ENCODE measurements at regions not wholly inside any gene's neighbourhood (a gene's known extent, or its start where the extent isn't known, plus 50 kb on each side); places are given as distances from the start of the nearest gene placed in this dataset.

DNA sequence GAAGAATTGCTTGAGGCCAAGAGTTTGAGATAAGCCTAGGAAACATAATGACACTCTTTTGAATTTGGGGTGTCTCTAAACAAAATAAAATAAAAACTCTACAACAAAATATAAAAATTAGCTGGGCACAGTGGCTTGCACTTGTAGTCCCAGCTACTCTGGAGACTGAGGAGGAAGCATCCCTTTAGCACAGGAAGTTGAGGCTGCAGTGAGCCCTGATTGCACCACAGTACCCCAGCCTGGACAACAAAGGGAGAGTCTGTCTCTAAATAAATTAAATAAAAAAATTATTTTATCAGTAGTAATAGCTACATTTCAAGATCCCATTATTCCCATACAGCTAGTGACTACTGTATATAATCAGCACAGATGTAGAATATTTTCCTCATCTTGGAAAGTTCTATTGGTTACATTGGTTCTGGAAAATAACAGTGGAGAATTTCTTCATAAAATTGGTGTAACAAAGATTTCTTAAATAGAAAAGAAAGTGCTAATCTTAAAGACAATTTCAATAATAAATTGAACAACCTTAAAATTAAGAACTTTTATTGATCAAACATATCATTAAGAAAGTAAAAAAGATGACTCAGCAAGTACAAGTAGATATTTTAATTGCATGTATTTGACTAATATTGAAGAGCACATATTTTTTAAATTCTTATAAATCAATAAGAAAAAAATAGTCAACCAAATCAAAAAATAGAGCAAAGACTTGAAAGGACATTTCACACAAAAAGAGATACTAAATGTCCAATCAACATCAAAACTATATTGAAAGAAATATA lies 90.4 kb upstream of the KYNU start:
- Histone ChIP-seq H3K4me1 (no peaks in the 10 kb centered on the region), H3K27ac (no peak overlapping the region), H3K27me3 (ENCODE audit: insufficient read depth in 3 of 3, low read length in 2 of 3) (no peaks in the 10 kb centered on the region), H3K36me3 (ENCODE audit: insufficient read depth in 1 of 2, low read depth in 1 of 2) (no peaks in the 10 kb centered on the region), H3K9me3 (no peaks in the 10 kb centered on the region), H3K4me3 (no peak overlapping the region)
- intact Hi-C loops (cut with DNase I) = no loop called here
- TF ChIP-seq, protein P1, sequence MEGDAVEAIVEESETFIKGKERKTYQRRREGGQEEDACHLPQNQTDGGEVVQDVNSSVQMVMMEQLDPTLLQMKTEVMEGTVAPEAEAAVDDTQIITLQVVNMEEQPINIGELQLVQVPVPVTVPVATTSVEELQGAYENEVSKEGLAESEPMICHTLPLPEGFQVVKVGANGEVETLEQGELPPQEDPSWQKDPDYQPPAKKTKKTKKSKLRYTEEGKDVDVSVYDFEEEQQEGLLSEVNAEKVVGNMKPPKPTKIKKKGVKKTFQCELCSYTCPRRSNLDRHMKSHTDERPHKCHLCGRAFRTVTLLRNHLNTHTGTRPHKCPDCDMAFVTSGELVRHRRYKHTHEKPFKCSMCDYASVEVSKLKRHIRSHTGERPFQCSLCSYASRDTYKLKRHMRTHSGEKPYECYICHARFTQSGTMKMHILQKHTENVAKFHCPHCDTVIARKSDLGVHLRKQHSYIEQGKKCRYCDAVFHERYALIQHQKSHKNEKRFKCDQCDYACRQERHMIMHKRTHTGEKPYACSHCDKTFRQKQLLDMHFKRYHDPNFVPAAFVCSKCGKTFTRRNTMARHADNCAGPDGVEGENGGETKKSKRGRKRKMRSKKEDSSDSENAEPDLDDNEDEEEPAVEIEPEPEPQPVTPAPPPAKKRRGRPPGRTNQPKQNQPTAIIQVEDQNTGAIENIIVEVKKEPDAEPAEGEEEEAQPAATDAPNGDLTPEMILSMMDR (IDR thresholded peaks at IDR 0.05) = no peak
- ATAC-seq (no peak), DNase-seq (no peak)

GRCh38 chr2:142782942-142783443 lies 94.5 kb upstream of the KYNU start:
- intact Hi-C loops (cut with DNase I) = no loop called here
- Histone ChIP-seq H3K27ac (no peak overlapping the region), H3K4me3 (no peak overlapping the region), H3K4me1 (no peaks in the 10 kb centered on the region), H3K9me3 (no peaks in the 10 kb centered on the region), H3K36me3 (ENCODE audit: insufficient read depth in 1 of 2, low read depth in 1 of 2) (no peaks in the 10 kb centered on the region), H3K27me3 (ENCODE audit: insufficient read depth in 3 of 3, low read length in 2 of 3) (no peaks in the 10 kb centered on the region)
- TF ChIP-seq, protein P1 (IDR thresholded peaks at IDR 0.05) = no peak
- DNase-seq (no peak), ATAC-seq (no peak)
- WGBS, 3 donors = 87 to 90% (median 88%) methylated on average over 4 of the region's 4 CpGs

DNA sequence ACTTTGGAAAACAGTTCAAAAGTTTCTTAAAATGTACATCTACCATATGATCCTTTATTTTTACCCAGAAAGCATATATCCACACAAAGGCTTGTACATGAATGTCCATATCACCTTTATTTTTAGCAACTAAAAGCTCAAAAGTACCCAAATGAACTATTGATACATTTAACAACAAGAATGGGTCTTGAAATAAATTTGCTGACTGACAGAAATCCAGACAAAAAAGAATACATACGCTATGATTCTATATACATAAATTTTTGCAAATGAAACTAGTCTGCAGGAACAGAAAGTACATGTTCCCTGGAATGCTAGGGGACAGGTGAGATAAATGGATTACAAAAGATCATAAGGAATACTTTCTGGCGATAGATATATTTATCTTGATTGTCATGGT lies 96.3 kb upstream of the KYNU start:
- TF ChIP-seq, protein P1 (IDR thresholded peaks at IDR 0.05) = no peak
- no peak for DNase-seq
- Histone ChIP-seq H3K4me1 (no peaks in the 10 kb centered on the region), H3K36me3 (ENCODE audit: insufficient read depth in 1 of 2, low read depth in 1 of 2) (no peaks in the 10 kb centered on the region), H3K27ac (no peak overlapping the region), H3K4me3 (no peak overlapping the region), H3K9me3 (no peaks in the 10 kb centered on the region), H3K27me3 (ENCODE audit: insufficient read depth in 3 of 3, low read length in 2 of 3) (no peaks in the 10 kb centered on the region)
- WGBS, 3 donors = 92 to 94% (median 92%) methylated on average over 2 of the region's 2 CpGs
- no peak for ATAC-seq
- intact Hi-C loops (cut with DNase I) = no loop called here

DNA sequence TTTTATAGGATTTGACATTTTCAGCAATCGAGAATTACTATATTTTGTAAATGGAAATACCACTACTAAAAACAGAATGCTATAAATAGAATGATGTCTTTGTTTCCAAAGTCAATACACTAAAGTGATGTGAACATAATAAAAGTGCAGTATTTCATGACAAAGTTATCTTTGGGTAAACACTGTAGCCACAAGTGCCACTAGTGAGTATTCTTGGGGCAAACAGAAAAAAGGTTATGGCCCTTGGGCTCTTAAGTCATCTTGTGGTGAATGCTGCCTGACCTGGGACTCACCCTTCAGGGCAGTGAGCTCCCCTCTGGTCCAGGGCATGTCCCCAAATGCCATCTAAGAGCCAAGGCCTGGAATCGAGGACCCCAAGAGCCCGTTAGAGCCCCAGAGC lies 99.2 kb upstream of the KYNU start:
- no peaks in the 10 kb centered on the region for H3K9me3 ChIP-seq
- DNase-seq (no peak), ATAC-seq (no peak)
- intact Hi-C loops (cut with DNase I) = no loop called here
- no peaks in the 10 kb centered on the region for H3K27me3 ChIP-seq (ENCODE audit: insufficient read depth in 3 of 3, low read length in 2 of 3)
- WGBS, 3 donors = 83 to 90% (median 85%) methylated on average over 3 of the region's 3 CpGs
- no peak overlapping the region for H3K27ac ChIP-seq
- TF ChIP-seq, protein P1 (IDR thresholded peaks at IDR 0.05) = no peak
- no peaks in the 10 kb centered on the region for H3K4me1 ChIP-seq
- H3K4me3 ChIP-seq = no peak overlapping the region
- H3K36me3 ChIP-seq (ENCODE audit: insufficient read depth in 1 of 2, low read depth in 1 of 2) = no peaks in the 10 kb centered on the region

GRCh38 chr2:142777742-142778141 lies 99.7 kb upstream of the KYNU start:
- DNase-seq = no peak
- intact Hi-C loops (cut with DNase I) = no loop called here
- no peaks in the 10 kb centered on the region for H3K4me1 ChIP-seq
- H3K27ac ChIP-seq = no peak overlapping the region
- no peak overlapping the region for H3K4me3 ChIP-seq
- 57 to 68% (median 63%) methylated on average over 2 of the region's 2 CpGs for WGBS, 3 donors
- H3K27me3 ChIP-seq (ENCODE audit: insufficient read depth in 3 of 3, low read length in 2 of 3) = no peaks in the 10 kb centered on the region
- H3K9me3 ChIP-seq = no peaks in the 10 kb centered on the region
- no peak for ATAC-seq
- TF ChIP-seq, protein P1 (IDR thresholded peaks at IDR 0.05) = no peak
- no peaks in the 10 kb centered on the region for H3K36me3 ChIP-seq (ENCODE audit: insufficient read depth in 1 of 2, low read depth in 1 of 2)
